Effector memory CD4-positive, alpha-beta T cell (primary cell): ENCODE measurements at regions not wholly inside any gene's neighbourhood (a gene's known extent, or its start where the extent isn't known, plus 50 kb on each side); places are given as distances from the start of the nearest gene placed in this dataset.

Experiments used
- DNase-seq, 3 donors: peaks; one replicate each; pipeline ENCODE4 v3.0.0-alpha.2; 2020
- H3K27ac ChIP-seq: 2 replicates; pipeline ENCODE4 v1.7.0; 2013; ENCODE audit warnings: mild to moderate bottlenecking, low read length, moderate library complexity; ENCODE audit not compliant: insufficient read depth, poor library complexity, severe bottlenecking
- H3K27me3 ChIP-seq: replicated peaks from 2 replicates; pipeline ENCODE4 v1.7.0; 2013; ENCODE audit warnings: mild to moderate bottlenecking, low read length; ENCODE audit not compliant: insufficient read depth, control insufficient read depth, poor library complexity, severe bottlenecking
- H3K36me3 ChIP-seq: 2 replicates; pipeline ENCODE4 v1.7.0; 2013; ENCODE audit warnings: mild to moderate bottlenecking, low read length, moderate library complexity; ENCODE audit not compliant: control insufficient read depth, insufficient read depth
- H3K4me1 ChIP-seq: 2 replicates; pipeline ENCODE4 v1.7.0; 2013; ENCODE audit warnings: low read length, mild to moderate bottlenecking; ENCODE audit not compliant: control insufficient read depth, insufficient read depth, poor library complexity, severe bottlenecking
- H3K4me3 ChIP-seq: 2 replicates; pipeline ENCODE4 v1.7.0; 2013; ENCODE audit warnings: low read length, low read depth, mild to moderate bottlenecking; ENCODE audit not compliant: insufficient read depth, poor library complexity, severe bottlenecking
- H3K9me3 ChIP-seq: 2 replicates; pipeline ENCODE4 v1.7.0; 2013; ENCODE audit warnings: mild to moderate bottlenecking, low read length, moderate library complexity; ENCODE audit not compliant: control insufficient read depth

- H3K36me3 ChIP-seq: no peaks in the 10 kb centered on the region
- DNase-seq: no peak
Measured at GRCh38 chr12:93056971-93057535, 128.0 kb upstream of the EEA1 start.

GRCh38 chr12:93058280-93058679 is 129.2 kb upstream of the EEA1 start:
- H3K4me3 ChIP-seq: no peak overlapping the region
- no peaks in the 10 kb centered on the region for H3K4me1 ChIP-seq
- H3K9me3 ChIP-seq: no peaks in the 10 kb centered on the region
- no peaks in the 10 kb centered on the region for H3K36me3 ChIP-seq
- H3K27ac ChIP-seq: no peak overlapping the region
- no peak for DNase-seq
- H3K27me3 ChIP-seq: no peaks in the 10 kb centered on the region

More at GRCh38 chr12:93056971-93057535, 128.0 kb upstream of the EEA1 start:
- Histone ChIP-seq H3K4me1 (no peaks in the 10 kb centered on the region), H3K9me3 (no peaks in the 10 kb centered on the region), H3K27me3 (no peaks in the 10 kb centered on the region), H3K27ac (no peak overlapping the region), H3K4me3 (no peak overlapping the region)

GRCh38 chr12:93059288-93059687 is 130.2 kb upstream of the EEA1 start:
- no peaks in the 10 kb centered on the region for H3K27me3 ChIP-seq
- no peaks in the 10 kb centered on the region for H3K36me3 ChIP-seq
- no peaks in the 10 kb centered on the region for H3K4me1 ChIP-seq
- H3K27ac ChIP-seq: no peak overlapping the region
- no peak overlapping the region for H3K4me3 ChIP-seq
- no peak for DNase-seq
- no peaks in the 10 kb centered on the region for H3K9me3 ChIP-seq

DNA sequence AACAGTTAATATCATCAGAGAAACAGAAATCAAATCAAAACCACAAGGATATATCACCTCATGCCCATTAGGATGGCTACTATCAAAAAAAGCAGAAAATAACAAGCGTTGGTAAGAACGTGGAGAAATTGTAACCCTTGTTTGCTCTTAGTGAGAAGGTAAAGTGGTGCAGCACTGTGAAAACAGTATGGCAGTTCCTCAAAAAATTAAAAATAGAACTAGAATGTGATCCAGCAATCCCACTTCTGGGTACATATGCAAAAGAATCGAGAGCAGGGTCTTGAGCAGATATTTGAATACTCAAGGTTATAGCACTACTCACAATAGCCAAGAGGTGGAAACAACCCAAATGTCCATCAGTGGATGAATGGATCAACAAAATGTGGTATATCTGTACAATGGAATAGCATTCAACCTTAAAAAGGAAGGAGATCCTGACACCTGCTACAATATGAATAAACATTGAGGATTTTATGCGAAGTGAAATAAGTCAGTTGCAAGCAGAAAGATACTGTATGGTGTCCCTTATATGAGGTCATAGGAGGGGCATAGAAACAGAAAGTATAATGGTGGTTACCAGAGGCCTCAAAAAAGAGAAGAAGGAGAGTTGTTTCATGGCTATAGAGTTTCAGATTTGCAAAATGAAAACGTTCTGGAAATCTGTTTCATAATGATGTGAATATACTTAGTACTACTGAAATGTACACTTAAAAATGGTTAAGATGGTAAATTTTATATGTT is 131.0 kb upstream of the EEA1 start:
- no peak for DNase-seq
- Histone ChIP-seq H3K27ac (no peak overlapping the region), H3K9me3 (no peaks in the 10 kb centered on the region), H3K4me1 (no peaks in the 10 kb centered on the region), H3K36me3 (no peaks in the 10 kb centered on the region), H3K4me3 (no peak overlapping the region), H3K27me3 (no peaks in the 10 kb centered on the region)

DNA sequence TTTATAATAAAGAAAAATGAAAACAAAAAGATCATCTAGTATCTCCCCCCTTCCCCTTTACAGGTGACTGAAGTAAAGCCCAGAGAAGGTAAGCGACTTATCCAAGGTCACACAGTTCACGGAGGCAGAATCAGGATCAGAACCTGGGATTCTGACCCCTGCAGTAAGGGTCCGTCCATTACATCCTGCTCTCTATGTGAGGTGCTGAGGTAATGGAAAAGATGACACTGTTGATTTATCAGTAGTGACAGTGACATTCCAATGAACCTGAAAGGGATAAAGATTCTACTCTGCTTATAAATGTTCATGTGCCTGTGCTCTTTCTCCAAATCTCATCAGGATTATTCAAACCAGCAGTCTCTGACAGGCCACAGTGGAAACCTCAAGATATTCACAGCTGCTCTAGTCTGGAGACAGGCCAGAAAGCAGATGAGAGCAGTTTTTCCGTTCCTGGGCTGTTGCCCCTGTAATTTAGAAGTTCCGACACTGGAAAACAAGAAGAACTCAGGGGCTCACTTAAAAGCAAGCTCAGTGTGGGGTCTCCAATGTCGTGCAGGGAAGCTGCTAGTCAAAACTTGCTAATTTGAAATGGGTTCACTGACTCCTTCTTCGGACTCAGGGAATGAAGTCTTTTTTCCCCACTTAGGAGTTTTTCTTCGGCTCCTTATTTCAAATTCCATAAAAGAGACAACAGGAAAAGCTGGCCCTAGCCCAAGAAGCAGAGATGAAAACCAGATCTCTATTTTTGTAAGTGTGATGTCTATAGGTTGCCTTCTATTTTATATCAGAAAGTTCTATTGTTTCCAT is 131.8 kb upstream of the EEA1 start:
- Histone ChIP-seq H3K9me3 (no peaks in the 10 kb centered on the region), H3K27ac (no peak overlapping the region), H3K36me3 (no peaks in the 10 kb centered on the region), H3K4me3 (no peak overlapping the region), H3K4me1 (no peaks in the 10 kb centered on the region), H3K27me3 (no peaks in the 10 kb centered on the region)
- no peak for DNase-seq

- Histone ChIP-seq H3K36me3 (no peaks in the 10 kb centered on the region), H3K27ac (no peak overlapping the region), H3K4me3 (no peak overlapping the region), H3K27me3 (no peaks in the 10 kb centered on the region), H3K9me3 (no peaks in the 10 kb centered on the region), H3K4me1 (no peaks in the 10 kb centered on the region)
- no peak for DNase-seq
Measured at GRCh38 chr12:93061473-93062419, 132.7 kb upstream of the EEA1 start.

- H3K36me3 ChIP-seq: no peaks in the 10 kb centered on the region
- no peaks in the 10 kb centered on the region for H3K27me3 ChIP-seq
- H3K9me3 ChIP-seq: no peaks in the 10 kb centered on the region
- no peak overlapping the region for H3K4me3 ChIP-seq
- H3K4me1 ChIP-seq: no peaks in the 10 kb centered on the region
- H3K27ac ChIP-seq: no peak overlapping the region
- DNase-seq: no peak
Measured at GRCh38 chr12:93065896-93066295, 136.8 kb upstream of the EEA1 start.

- H3K9me3 ChIP-seq: no peaks in the 10 kb centered on the region
- H3K36me3 ChIP-seq: no peaks in the 10 kb centered on the region
- no peaks in the 10 kb centered on the region for H3K27me3 ChIP-seq
- no peak overlapping the region for H3K4me3 ChIP-seq
- H3K27ac ChIP-seq: no peak overlapping the region
- DNase-seq: no peak
- no peaks in the 10 kb centered on the region for H3K4me1 ChIP-seq
Measured at GRCh38 chr12:93072340-93072739, 143.2 kb upstream of the EEA1 start.

GRCh38 chr12:93073324-93073723 is 144.2 kb upstream of the EEA1 start:
- Histone ChIP-seq H3K36me3 (no peaks in the 10 kb centered on the region), H3K4me1 (no peaks in the 10 kb centered on the region), H3K9me3 (no peaks in the 10 kb centered on the region), H3K4me3 (no peak overlapping the region), H3K27me3 (no peaks in the 10 kb centered on the region), H3K27ac (no peak overlapping the region)
- no peak for DNase-seq
